ENCODE measurements at regions not wholly inside any gene's neighbourhood (a gene's known extent, or its start where the extent isn't known, plus 50 kb on each side); places are given as distances from the start of the nearest gene placed in this dataset.

DNA sequence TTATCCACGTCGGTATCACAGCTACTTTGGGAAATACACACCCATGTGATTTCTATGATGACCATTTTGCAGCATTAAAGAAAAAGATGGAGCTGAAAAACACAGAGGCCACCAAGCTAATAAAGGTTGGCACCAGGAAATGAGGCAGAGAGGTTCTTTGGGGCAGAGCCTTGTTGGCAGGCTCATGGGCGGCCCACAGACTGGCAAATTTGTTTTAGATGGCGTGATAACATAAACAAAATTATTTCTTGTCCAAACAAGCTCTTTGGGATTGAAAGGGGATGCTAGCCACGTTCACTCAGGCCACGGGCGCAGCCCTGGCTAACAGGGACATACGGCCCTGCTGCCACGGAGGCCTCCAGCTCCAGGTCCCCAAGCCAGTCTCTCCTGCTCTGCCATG lies 135.9 kb upstream of the ZMIZ1 start:
- no peak for TF ChIP-seq FOXM1 (IDR thresholded peaks at IDR 0.05; ENCODE audit: borderline replicate concordance, low read depth)
- TF ChIP-seq EP300 (IDR thresholded peaks at IDR 0.05; ENCODE audit: borderline replicate concordance) = no peak
- no peak for TF ChIP-seq TAF1 (IDR thresholded peaks at IDR 0.05; ENCODE audit: low read depth)

All from Ishikawa (cell line).